GM18499 (cell line): ENCODE measurements at regions not wholly inside any gene's neighbourhood (a gene's known extent, or its start where the extent isn't known, plus 50 kb on each side); places are given as distances from the start of the nearest gene placed in this dataset.

ENCODE experiments used
- ATAC-seq: cut with Tn5 transposase; IDR thresholded peaks from one replicate; pipeline ENCODE4 v1.9.1; 2021; ENCODE audit warnings: moderate number of reproducible peaks; ENCODE audit not compliant: insufficient read depth, unreplicated experiment

- no peak for ATAC-seq
Observed at GRCh38 chr2:186065491-186065890, 326.9 kb downstream of the FSIP2 start.

- ATAC-seq: no peak
Observed at GRCh38 chr2:186068139-186068801, 329.7 kb downstream of the FSIP2 start.

- no peak for ATAC-seq
Observed at GRCh38 chr2:186069676-186070075, 331.1 kb downstream of the FSIP2 start.

- ATAC-seq: no peak
Observed at GRCh38 chr2:186085226-186085625, 346.6 kb downstream of the FSIP2 start.

- no peak for ATAC-seq
Observed at GRCh38 chr2:186093174-186093573, 354.6 kb downstream of the FSIP2 start.

GRCh38 chr2:186098821-186099220 is 360.2 kb downstream of the FSIP2 start:
- no peak for ATAC-seq

- ATAC-seq: no peak
Observed at GRCh38 chr2:186099826-186100225, 361.2 kb downstream of the FSIP2 start.

GRCh38 chr2:186100636-186101035 is 362.0 kb downstream of the FSIP2 start:
- no peak for ATAC-seq

- no peak for ATAC-seq
Observed at GRCh38 chr2:186101616-186102015, 363.0 kb downstream of the FSIP2 start.

GRCh38 chr2:186103276-186103675 is 364.7 kb downstream of the FSIP2 start:
- no peak for ATAC-seq

GRCh38 chr2:186105016-186105724 is 366.6 kb downstream of the FSIP2 start:
- no peak for ATAC-seq

- ATAC-seq: no peak
Observed at GRCh38 chr2:186108470-186108869, 369.9 kb downstream of the FSIP2 start.

GRCh38 chr2:186113284-186113683 is 372.8 kb upstream of the ZC3H15 start:
- no peak for ATAC-seq

GRCh38 chr2:186125156-186125555 is 360.9 kb upstream of the ZC3H15 start:
- no peak for ATAC-seq

GRCh38 chr2:186125625-186126024 is 360.4 kb upstream of the ZC3H15 start:
- no peak for ATAC-seq

- ATAC-seq: no peak
Observed at GRCh38 chr2:186126181-186126580, 359.9 kb upstream of the ZC3H15 start.

GRCh38 chr2:186129767-186130581 is 356.1 kb upstream of the ZC3H15 start:
- ATAC-seq: no peak

GRCh38 chr2:186130748-186131641 is 355.1 kb upstream of the ZC3H15 start:
- no peak for ATAC-seq

- ATAC-seq: no peak
Observed at GRCh38 chr2:186135686-186136085, 350.4 kb upstream of the ZC3H15 start.

GRCh38 chr2:186136860-186137259 is 349.2 kb upstream of the ZC3H15 start:
- no peak for ATAC-seq
